HUES48 (cell line): ENCODE measurements at regions not wholly inside any gene's neighbourhood (a gene's known extent, or its start where the extent isn't known, plus 50 kb on each side); places are given as distances from the start of the nearest gene placed in this dataset.

Source experiments
- H3K27ac ChIP-seq: one replicate; pipeline ENCODE4 v1.7.0; 2013; ENCODE audit warnings: low read depth, low read length, inconsistent platforms
- H3K27me3 ChIP-seq: 2 replicates; pipeline ENCODE4 v1.6.1; 2013; ENCODE audit warnings: mild to moderate bottlenecking, low read length; ENCODE audit not compliant: control insufficient read depth, insufficient read depth
- H3K36me3 ChIP-seq: 2 replicates; pipeline ENCODE4 v1.6.1; 2013; ENCODE audit warnings: low read length; ENCODE audit not compliant: control insufficient read depth, insufficient read depth
- H3K4me1 ChIP-seq: 2 replicates; pipeline ENCODE4 v1.6.1; 2013; ENCODE audit warnings: mild to moderate bottlenecking, low read length; ENCODE audit not compliant: control insufficient read depth, insufficient read depth
- H3K4me3 ChIP-seq: 2 replicates; pipeline ENCODE4 v1.5.1; 2013; ENCODE audit warnings: mild to moderate bottlenecking, low read depth, low read length
- H3K9ac ChIP-seq: 2 replicates; pipeline ENCODE4 v1.6.1; 2013; ENCODE audit warnings: mild to moderate bottlenecking, low read depth, low read length, moderate library complexity
- H3K9me3 ChIP-seq: 2 replicates; pipeline ENCODE4 v1.6.1; 2013; ENCODE audit warnings: low read length; ENCODE audit not compliant: control insufficient read depth, insufficient read depth

DNA sequence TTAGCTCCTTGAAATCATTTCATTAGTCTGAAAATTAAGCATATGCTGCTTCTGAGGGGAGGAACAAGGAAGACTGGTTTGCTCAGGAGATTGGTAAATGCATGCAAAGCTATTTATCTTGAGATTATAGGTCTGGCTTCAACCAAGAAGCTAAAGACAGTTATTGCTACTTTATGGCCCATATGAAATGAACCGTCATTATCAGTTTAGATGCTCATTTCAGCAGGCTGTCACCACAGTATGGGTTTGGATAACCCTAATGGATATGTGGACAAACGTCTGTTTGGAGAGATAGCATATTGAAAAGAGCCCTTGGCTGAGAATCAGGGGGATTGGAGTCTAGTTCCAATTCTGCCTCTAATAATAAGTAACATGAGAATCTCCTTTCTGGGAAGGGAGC is 922.6 kb downstream of the TUSC7 start:
- Histone ChIP-seq H3K9me3 (no peaks in the 10 kb centered on the region), H3K27me3 (no peaks in the 10 kb centered on the region), H3K27ac (no peak overlapping the region), H3K9ac (no peak overlapping the region), H3K4me1 (no peaks in the 10 kb centered on the region), H3K4me3 (no peak overlapping the region), H3K36me3 (no peaks in the 10 kb centered on the region)

DNA sequence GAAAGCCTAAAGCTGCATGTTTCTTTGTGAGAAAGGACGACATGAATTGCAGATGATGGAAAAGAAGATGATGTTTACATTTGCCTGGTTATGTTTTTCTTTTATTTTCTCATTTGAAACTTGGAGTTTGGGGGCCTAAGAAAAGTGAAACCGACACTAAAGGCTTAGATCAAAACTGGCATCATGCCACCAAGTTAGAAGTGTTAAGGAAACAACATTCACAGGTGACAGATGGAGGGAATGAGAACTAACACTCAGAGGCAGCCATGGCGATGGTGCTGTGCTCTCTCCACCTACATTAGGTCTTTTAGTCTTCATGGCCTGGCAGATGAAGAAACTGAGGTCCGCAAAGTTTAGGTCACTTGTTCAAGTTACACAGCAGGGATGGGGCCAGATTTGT is 923.6 kb downstream of the TUSC7 start:
- H3K36me3 ChIP-seq = no peaks in the 10 kb centered on the region
- no peak overlapping the region for H3K27ac ChIP-seq
- H3K9ac ChIP-seq = no peak overlapping the region
- H3K4me1 ChIP-seq = no peaks in the 10 kb centered on the region
- no peaks in the 10 kb centered on the region for H3K9me3 ChIP-seq
- no peak overlapping the region for H3K4me3 ChIP-seq
- H3K27me3 ChIP-seq = no peaks in the 10 kb centered on the region

DNA sequence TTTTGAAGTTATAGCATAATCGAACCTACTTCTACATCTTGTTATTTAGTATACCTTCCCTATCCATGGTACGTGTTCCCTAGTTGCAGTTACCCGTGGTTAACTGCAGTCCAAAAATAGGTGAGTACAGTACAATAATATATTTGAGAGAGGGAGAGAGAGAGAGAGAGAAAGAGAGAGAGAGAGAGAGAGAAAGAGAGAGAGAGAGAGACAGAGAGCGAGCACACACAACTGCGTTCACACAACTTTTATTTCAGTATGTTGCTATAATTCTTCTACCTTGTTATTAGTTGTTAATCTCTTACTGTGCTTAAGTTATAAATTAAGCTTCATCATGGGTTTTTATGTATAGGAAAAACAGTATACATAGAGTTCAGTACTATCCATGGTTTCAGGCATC is 928.1 kb downstream of the TUSC7 start:
- Histone ChIP-seq H3K27me3 (no peaks in the 10 kb centered on the region), H3K4me1 (no peaks in the 10 kb centered on the region), H3K4me3 (no peak overlapping the region), H3K9me3 (no peaks in the 10 kb centered on the region), H3K36me3 (no peaks in the 10 kb centered on the region), H3K9ac (no peak overlapping the region), H3K27ac (no peak overlapping the region)

DNA sequence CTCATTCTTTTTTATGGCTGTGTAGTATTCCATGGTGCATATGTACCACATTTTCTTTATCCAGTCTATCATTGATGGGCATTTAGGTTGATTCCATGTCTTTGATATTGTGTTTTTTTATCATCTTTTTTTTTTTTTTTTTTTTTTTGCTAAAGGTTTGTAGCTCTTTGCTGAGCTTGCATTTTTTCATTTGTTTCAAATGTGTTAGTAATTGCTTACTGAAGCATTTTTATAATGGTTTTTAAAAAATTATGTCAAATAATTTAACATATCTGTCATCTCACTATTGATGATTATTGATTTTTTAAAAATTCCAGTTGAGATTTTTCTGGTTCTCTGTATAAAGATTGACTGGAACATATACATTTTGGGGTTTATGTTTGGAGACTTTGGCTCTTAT is 934.6 kb downstream of the TUSC7 start:
- H3K27ac ChIP-seq = no peak overlapping the region
- H3K36me3 ChIP-seq = no peaks in the 10 kb centered on the region
- H3K9me3 ChIP-seq = no peaks in the 10 kb centered on the region
- H3K9ac ChIP-seq = no peak overlapping the region
- H3K4me1 ChIP-seq = no peaks in the 10 kb centered on the region
- H3K27me3 ChIP-seq = no peaks in the 10 kb centered on the region
- no peak overlapping the region for H3K4me3 ChIP-seq

DNA sequence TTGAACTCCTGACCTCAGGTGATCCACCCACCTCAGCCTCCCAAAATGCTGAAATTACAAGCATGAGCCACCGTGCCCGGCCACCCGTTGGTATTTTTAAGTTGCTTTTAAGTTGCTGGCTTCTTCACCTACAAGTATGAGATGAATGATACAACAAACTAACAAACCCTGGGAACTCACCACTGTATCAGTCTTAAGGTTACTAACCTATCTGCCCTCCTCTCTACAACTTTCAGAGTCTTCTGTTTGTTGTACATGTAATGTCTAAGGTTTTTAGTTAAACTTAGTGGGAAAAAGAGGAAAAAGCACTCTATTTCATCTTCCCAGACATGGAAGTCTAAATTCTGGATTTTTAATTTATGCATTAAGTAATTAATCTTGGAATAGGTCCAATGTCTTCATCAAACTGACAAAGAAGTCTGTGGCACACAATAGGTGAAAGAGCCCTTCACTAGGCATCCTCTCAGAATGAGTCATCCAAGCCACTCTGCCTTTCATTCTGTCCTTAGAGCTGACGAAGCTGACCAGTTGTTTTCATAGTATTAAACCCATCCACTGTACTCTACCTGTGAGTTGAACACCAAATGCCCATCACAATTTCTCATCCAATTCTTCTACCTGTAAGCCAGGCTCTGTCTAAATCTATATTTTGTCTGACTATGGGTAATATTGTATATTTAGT is 936.1 kb downstream of the TUSC7 start:
- H3K4me3 ChIP-seq = no peak overlapping the region
- H3K36me3 ChIP-seq = no peaks in the 10 kb centered on the region
- H3K9me3 ChIP-seq = no peaks in the 10 kb centered on the region
- no peak overlapping the region for H3K27ac ChIP-seq
- no peaks in the 10 kb centered on the region for H3K27me3 ChIP-seq
- no peaks in the 10 kb centered on the region for H3K4me1 ChIP-seq
- H3K9ac ChIP-seq = no peak overlapping the region

DNA sequence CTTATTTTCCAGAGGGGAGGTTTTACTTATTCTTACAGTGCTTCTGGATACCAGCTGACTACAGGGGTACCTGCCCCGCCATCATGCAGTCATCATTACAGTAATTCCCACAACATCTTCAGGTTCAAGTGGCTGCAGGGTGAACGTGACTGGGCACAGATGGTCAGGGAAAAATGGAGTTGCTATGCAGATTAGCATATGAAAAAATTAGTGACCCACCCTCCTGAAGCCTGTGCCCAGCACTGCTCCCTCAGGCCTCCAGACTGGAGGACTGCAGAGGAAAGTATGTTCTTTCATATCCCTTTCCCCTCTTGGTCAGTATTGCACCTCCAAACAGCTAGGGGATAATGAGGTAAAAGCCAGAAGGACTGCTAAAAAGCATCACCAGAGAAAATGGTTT is 937.9 kb downstream of the TUSC7 start:
- H3K9ac ChIP-seq = no peak overlapping the region
- no peak overlapping the region for H3K27ac ChIP-seq
- H3K36me3 ChIP-seq = no peaks in the 10 kb centered on the region
- H3K27me3 ChIP-seq = no peaks in the 10 kb centered on the region
- no peaks in the 10 kb centered on the region for H3K9me3 ChIP-seq
- no peak overlapping the region for H3K4me3 ChIP-seq
- no peaks in the 10 kb centered on the region for H3K4me1 ChIP-seq

DNA sequence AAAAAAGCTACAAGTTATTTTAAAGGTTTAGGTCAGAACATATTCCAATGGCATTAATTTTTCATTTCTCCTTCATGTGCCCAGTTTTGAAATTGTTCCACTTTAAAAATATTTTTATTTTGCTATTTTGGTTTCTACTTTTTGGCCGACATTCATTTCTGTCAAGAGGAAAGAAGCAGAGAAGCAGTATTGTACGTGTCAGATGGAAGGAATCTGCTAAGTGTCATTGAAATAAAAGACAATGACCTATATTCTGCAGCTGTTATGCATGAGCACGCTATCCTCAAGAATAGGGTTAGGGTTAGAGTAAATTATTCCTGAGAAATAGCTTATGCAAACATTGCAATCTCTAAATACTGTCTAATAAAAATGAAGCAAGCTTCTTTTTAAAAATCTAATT is 941.7 kb downstream of the TUSC7 start:
- no peak overlapping the region for H3K27ac ChIP-seq
- H3K9me3 ChIP-seq = no peaks in the 10 kb centered on the region
- no peak overlapping the region for H3K9ac ChIP-seq
- no peak overlapping the region for H3K4me3 ChIP-seq
- no peaks in the 10 kb centered on the region for H3K4me1 ChIP-seq
- no peaks in the 10 kb centered on the region for H3K27me3 ChIP-seq
- H3K36me3 ChIP-seq = no peaks in the 10 kb centered on the region

DNA sequence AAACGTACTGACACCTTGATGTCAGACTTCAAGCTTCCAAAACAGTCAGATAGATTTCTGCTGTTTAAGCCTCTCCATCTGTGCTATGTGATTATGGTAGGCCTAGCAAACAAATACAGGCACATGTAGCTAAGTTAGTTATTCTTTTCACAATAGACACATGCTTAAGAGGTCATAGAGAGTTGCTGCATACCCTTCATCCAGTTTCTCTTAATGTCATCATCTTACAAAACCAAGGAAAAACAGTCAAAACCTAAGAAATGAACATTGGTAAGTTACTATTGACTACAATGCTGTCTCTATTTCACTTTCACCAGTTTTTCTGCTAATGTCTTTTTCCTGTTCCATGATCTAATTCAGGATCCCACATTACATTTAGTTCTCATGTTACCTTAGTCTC is 946.8 kb downstream of the TUSC7 start:
- H3K9ac ChIP-seq = no peak overlapping the region
- no peak overlapping the region for H3K4me3 ChIP-seq
- H3K9me3 ChIP-seq = no peaks in the 10 kb centered on the region
- H3K4me1 ChIP-seq = no peaks in the 10 kb centered on the region
- no peak overlapping the region for H3K27ac ChIP-seq
- no peaks in the 10 kb centered on the region for H3K27me3 ChIP-seq
- no peaks in the 10 kb centered on the region for H3K36me3 ChIP-seq

DNA sequence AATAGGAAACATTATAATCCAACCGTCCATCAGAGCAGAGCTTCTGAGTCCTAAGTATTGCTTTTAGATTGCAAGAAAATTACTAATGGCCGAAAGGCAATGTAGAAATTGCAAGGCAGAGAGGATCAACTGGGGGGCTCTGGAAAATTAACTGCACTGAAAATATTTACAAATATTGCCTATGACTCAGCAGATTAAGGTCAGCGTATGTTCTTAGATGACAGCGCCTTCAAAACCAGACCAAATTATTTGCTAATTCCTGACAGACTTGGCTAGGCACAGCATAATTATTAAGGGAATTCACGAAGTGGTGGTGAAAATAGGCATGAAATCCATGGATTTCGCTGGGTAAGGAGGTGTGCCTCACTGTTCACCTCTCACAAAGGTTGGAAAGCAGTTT is 947.7 kb downstream of the TUSC7 start:
- Histone ChIP-seq H3K4me3 (no peak overlapping the region), H3K27ac (no peak overlapping the region)

DNA sequence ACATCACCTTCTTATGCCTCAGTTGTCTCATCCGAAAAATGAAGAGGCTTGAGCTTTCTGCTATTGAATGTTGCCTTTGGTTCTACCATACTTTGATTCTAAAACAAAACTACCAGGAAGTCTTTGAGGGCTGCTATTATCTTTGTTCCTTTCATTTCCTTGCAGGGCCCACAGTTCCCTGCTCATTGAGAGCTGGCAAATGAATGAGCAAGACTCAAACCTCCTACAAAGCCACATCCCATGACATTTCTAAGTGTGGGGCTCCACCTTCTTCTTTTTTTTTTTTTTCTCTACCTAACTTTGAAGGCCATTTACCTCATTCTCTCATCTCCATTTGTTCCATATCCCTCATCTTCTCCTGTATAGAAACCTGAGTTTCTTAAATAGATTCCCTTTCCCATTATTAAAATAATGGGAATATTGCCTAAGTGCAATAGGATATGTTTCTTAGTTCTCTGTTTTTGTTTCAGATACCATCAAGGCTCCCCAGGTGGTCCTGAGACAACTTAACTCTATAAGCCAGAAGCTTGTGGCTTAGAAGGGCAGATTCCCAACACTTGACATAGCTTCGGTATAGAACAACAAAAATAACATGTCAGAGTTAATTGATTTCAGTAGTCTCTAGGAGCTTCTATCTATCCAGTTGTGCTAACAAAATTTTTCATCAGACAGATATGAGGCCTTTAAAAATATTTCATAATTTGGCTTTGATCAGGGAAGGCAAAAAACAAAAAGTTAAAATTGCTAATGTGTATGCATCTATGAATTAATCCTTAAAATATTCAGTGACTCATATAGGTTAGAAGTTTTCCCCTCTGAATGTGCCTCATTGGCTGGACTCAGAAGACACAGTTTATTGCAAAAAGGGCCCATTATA is 951.6 kb downstream of the TUSC7 start:
- Histone ChIP-seq H3K36me3 (no peaks in the 10 kb centered on the region), H3K27ac (no peak overlapping the region), H3K4me1 (0 out of 2 replicates have a peak, but pooled peaks cover under 1% of the 10 kb centered on the region), H3K9ac (no peak overlapping the region), H3K4me3 (no peak overlapping the region), H3K9me3 (no peaks in the 10 kb centered on the region), H3K27me3 (no peaks in the 10 kb centered on the region)

More for the DNA sequence above, 947.7 kb downstream of the TUSC7 start:
- no peaks in the 10 kb centered on the region for H3K9me3 ChIP-seq
- H3K36me3 ChIP-seq = no peaks in the 10 kb centered on the region
- H3K9ac ChIP-seq = no peak overlapping the region
- H3K4me1 ChIP-seq = no peaks in the 10 kb centered on the region
- no peaks in the 10 kb centered on the region for H3K27me3 ChIP-seq

DNA sequence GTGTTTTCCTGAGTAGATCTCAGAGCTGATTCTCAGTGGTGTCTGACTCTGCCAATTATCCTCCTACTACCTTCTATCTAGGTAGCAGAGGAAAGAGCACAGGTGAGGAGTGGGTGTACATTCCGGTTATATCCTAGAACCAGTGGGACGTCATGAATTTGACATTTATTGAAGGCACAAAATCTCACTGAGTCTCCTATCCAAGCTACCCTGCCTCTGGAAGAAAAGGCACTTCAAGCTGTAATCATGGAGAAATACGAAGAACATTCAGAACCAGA is 952.2 kb downstream of the TUSC7 start:
- H3K27ac ChIP-seq = no peak overlapping the region
- no peaks in the 10 kb centered on the region for H3K27me3 ChIP-seq
- H3K4me1 ChIP-seq = peaks cover 6% of the 10 kb centered on the region; the same call in 1 of the 2 replicates
- H3K9me3 ChIP-seq = no peaks in the 10 kb centered on the region
- H3K4me3 ChIP-seq = no peak overlapping the region
- H3K36me3 ChIP-seq = no peaks in the 10 kb centered on the region
- no peak overlapping the region for H3K9ac ChIP-seq
